Endothelial cell of umbilical vein (primary cell): ENCODE measurements at regions not wholly inside any gene's neighbourhood (a gene's known extent, or its start where the extent isn't known, plus 50 kb on each side); places are given as distances from the start of the nearest gene placed in this dataset.

Source experiments
- CTCF ChIP-seq, 2 donors: IDR thresholded peaks; 1 replicate in 1 of 2; 2 replicates in 1 of 2; pipeline ENCODE4 v1.5.1; 2011; ENCODE audit warnings: low read length in 2 of 2, mild to moderate bottlenecking in 2 of 2, moderate library complexity in 2 of 2, control low read depth in 1 of 2, inconsistent platforms in 1 of 2, low read depth in 1 of 2; ENCODE audit not compliant: insufficient read depth in 1 of 2; ENCODE audit errors: extremely low read depth in 1 of 2
- EZH2 ChIP-seq: IDR thresholded peaks from 2 replicates; pipeline ENCODE4 v1.6.1; 2012; ENCODE audit warnings: borderline replicate concordance, low read depth, mild to moderate bottlenecking, moderate library complexity, low read length, inconsistent platforms; ENCODE audit not compliant: severe bottlenecking
- FOS ChIP-seq: IDR thresholded peaks from 2 replicates; pipeline ENCODE4 v1.6.1; 2011; ENCODE audit warnings: mild to moderate bottlenecking, low read length, moderate library complexity, borderline replicate concordance; ENCODE audit not compliant: insufficient read depth
- JUN ChIP-seq: IDR thresholded peaks from 2 replicates; pipeline ENCODE4 v1.6.1; 2011; ENCODE audit warnings: borderline replicate concordance, low read depth; ENCODE audit not compliant: insufficient read length, insufficient read depth
- MAX ChIP-seq: IDR thresholded peaks from 2 replicates; pipeline ENCODE4 v1.6.1; 2011; ENCODE audit not compliant: insufficient read depth, insufficient read length
- POLR2A ChIP-seq: IDR thresholded peaks from 2 replicates; pipeline ENCODE4 v1.6.1; 2012; ENCODE audit warnings: low read depth, mild to moderate bottlenecking, control low read depth, low read length
- POLR2AphosphoS5 ChIP-seq: IDR thresholded peaks from 2 replicates; pipeline ENCODE4 v1.6.1; 2012; ENCODE audit warnings: low read depth, mild to moderate bottlenecking, control low read depth, low read length, moderate library complexity; ENCODE audit not compliant: insufficient read depth

GRCh38 chr1:201645956-201646355 lies 107.0 kb downstream of the NAV1 start:
- no peak for TF ChIP-seq POLR2A
- no peak for TF ChIP-seq CTCF (IDR thresholded peaks at IDR 0.05; ENCODE audit: extremely low read depth in 1 of 2, insufficient read depth in 1 of 2, low read depth in 1 of 2, low read length in 2 of 2)
- TF ChIP-seq MAX, result no peak
- no peak for TF ChIP-seq EZH2
- TF ChIP-seq POLR2AphosphoS5, result no peak
- no peak for TF ChIP-seq JUN
- no peak for TF ChIP-seq FOS
